D721Med (cell line): ENCODE measurements at regions not wholly inside any gene's neighbourhood (a gene's known extent, or its start where the extent isn't known, plus 50 kb on each side); places are given as distances from the start of the nearest gene placed in this dataset.

Source experiments
- DNase-seq: peaks from one replicate; pipeline ENCODE4 v3.0.0; 2011; ENCODE audit warnings: low spot score; ENCODE audit not compliant: insufficient read length
- FAIRE-seq: peaks from 2 replicates; lab custom pipeline; 2011; peaks lifted over from hg19 to GRCh38; lab: Jason Lieb, UNC
- TF ChIP-seq, protein P1 (sequence below): IDR thresholded peaks from 2 replicates; pipeline ENCODE4 v1.5.1; 2012; ENCODE audit warnings: mild to moderate bottlenecking, control low read depth; ENCODE audit not compliant: insufficient read depth; ENCODE audit errors: missing control alignments

DNA sequence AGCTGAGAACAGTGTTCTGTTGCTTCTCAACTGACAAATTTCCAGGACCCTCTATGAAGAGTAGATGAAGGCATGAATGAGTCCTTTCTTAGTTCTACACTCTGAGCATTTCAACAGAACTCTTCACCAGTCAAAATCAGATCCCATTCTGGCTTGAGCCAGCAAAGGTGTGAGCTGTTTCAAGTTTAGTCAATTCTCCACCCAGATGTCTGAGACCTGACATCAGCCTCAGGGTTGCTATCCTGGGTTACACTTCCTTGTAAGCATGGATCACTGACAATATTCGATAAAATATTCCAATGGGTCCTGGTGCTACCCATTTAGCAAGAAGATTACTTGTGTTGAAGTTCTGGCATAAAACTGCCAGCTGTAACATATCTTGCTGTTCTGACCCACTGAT, 97.6 kb upstream of the PPP2R3A start:
- DNase-seq = no peak
- TF ChIP-seq, protein P1, sequence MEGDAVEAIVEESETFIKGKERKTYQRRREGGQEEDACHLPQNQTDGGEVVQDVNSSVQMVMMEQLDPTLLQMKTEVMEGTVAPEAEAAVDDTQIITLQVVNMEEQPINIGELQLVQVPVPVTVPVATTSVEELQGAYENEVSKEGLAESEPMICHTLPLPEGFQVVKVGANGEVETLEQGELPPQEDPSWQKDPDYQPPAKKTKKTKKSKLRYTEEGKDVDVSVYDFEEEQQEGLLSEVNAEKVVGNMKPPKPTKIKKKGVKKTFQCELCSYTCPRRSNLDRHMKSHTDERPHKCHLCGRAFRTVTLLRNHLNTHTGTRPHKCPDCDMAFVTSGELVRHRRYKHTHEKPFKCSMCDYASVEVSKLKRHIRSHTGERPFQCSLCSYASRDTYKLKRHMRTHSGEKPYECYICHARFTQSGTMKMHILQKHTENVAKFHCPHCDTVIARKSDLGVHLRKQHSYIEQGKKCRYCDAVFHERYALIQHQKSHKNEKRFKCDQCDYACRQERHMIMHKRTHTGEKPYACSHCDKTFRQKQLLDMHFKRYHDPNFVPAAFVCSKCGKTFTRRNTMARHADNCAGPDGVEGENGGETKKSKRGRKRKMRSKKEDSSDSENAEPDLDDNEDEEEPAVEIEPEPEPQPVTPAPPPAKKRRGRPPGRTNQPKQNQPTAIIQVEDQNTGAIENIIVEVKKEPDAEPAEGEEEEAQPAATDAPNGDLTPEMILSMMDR = no peak

DNA sequence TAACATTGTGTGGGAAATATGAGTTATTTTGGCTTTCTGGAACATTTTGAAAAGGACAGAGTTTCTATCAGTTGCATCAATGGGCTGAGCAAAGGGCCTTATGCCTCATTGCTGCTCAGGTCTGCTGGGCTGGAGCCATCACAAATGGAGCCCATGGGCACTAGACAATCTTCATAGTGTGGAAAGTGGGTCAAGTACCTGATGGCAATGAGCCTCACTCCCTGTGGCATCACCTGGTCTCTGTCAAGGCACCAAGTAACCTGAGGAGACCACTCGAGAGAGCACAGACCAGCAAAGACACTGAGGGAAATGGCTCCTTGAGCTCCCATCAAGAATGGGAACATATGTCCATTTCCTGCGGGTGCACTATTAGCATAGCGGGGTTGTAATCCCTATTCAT, 96.7 kb upstream of the PPP2R3A start:
- DNase-seq (no peak), FAIRE-seq (no peak)
- TF ChIP-seq, protein P1 = no peak

More for the DNA sequence above, 97.6 kb upstream of the PPP2R3A start:
- no peak for FAIRE-seq

DNA sequence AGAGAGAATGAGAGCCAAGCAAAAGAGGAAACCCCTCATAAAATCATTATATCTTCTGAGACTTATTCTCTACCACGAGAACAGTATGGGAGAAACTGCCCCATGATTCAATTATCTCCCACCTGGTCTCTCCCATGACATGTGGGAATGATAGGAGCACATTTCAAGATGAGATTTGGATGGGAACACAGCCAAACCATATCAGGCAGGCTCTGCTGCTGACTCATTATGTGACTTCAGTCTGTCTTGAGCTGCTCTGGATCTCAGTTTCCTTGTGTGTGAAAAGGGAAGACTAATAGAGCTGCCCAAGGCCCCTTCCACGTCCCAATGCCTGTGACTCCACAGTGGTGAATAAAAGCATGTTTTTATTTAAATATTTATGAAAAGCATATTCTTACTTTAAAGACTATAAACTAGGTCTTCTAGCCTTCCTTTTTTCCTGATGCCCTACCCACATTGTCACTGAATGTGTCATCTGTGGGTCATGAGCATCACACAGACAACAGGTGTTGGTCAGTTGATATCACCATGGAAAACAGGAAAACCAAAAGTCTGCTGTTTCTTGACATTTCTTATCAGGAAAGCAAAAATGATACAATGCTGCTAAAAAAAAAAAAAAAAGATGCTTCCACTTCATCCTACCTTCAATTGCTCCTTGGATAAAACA, 96.0 kb upstream of the PPP2R3A start:
- TF ChIP-seq, protein P1 = no peak
- DNase-seq (no peak), FAIRE-seq (no peak)

DNA sequence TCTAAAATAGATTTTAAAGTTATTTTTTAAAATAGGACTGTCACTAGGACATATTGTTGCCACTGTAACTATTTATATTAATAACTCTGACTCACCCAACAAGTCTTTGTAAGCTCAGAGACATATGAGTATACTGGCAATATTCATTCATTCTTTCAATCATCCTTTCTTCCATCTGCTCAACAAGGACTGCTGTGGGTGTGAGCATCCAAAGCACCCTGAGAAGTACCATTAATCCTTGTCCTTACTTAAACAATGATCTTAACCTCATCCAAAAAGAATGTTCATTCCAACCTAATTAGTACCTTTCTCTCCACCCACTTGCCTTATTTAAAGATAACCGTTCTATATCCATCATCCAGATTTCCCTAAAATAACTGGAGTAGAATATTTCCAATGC, 94.2 kb upstream of the PPP2R3A start:
- TF ChIP-seq, protein P1 = no peak
- FAIRE-seq (no peak), DNase-seq (no peak)

DNA sequence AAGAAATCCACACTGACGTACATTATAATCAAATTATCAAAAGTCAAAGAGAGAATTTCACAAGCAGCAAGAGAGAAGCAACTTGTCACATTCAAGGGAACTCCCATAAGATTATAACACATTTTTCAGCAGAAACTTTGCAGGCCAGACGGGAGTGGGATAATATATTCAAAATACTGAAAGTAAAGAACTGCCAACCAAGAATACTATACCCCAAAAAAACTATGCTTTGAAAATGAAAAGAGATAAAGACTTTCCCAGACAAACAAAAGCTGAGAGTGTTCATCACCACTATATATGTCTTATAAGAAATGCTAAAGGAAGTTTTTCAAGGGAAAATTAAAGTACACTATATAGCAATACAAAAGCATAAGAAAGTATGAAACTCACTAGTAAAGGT, 91.5 kb upstream of the PPP2R3A start:
- FAIRE-seq (no peak), DNase-seq (no peak)
- TF ChIP-seq, protein P1 = no peak

DNA sequence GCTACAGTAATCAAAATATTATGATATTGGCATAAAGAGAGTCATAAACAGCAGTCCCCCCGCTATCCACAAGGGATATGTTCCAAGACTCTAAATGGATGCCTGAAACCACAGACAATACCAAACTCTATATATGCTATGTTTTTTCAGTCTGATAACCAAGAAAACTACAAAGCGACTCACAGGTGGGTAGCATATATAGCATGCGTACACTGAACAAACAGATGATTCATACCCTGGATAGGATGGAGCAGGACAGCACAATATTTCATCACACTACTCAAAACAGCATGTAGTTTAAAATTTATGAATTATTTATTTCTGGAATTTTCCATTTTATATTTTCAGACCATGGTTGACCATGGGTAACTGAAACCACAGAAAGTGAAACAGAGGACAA, 87.0 kb upstream of the PPP2R3A start:
- no peak for FAIRE-seq
- TF ChIP-seq, protein P1 = no peak
- no peak for DNase-seq

DNA sequence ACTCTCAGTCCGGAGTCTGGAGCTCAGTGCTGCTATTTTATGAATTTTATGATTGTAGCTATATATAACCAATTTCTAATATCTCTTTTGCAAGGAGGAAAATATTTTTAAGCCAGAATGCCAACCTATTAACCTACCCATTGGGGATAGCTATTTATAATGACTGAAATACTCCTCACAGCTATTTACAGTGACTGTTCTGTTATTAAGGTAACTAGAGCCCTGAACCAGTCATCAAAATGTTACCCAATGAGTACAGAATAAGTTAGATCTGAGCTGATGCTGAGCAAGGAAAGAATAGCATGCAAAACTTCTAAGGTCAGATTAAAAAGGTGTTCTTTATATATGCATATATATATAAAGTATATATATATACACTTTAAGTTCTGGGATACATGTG, 79.6 kb upstream of the PPP2R3A start:
- DNase-seq (no peak), FAIRE-seq (no peak)
- TF ChIP-seq, protein P1 = no peak
